Mesendoderm (in vitro differentiated cells): ENCODE measurements at regions not wholly inside any gene's neighbourhood (a gene's known extent, or its start where the extent isn't known, plus 50 kb on each side); places are given as distances from the start of the nearest gene placed in this dataset.

Source experiments
- DNase-seq: peaks from one replicate; pipeline ENCODE4 v3.0.0; 2013
- H2AK5ac ChIP-seq: 2 replicates; pipeline ENCODE4 v1.6.1; 2013; ENCODE audit warnings: low read length, inconsistent platforms
- H2BK120ac ChIP-seq: 2 replicates; pipeline ENCODE4 v1.6.1; 2013; ENCODE audit warnings: low read depth, mild to moderate bottlenecking, low read length, moderate library complexity, mixed read lengths
- H2BK15ac ChIP-seq: replicated peaks from 2 replicates; pipeline ENCODE4 v1.6.1; 2013; ENCODE audit warnings: low read depth, mild to moderate bottlenecking, moderate library complexity
- H2BK5ac ChIP-seq: 2 replicates; pipeline ENCODE4 v1.6.1; 2013; ENCODE audit warnings: low read length, inconsistent platforms
- H3K18ac ChIP-seq: 2 replicates; pipeline ENCODE4 v1.6.1; 2013; ENCODE audit warnings: mild to moderate bottlenecking, low read length, mixed read lengths
- H3K23ac ChIP-seq: one replicate; pipeline ENCODE4 v1.6.1; 2013; ENCODE audit warnings: low read length
- H3K27ac ChIP-seq: 2 replicates; pipeline ENCODE4 v1.5.1; 2013; ENCODE audit warnings: low read depth, mild to moderate bottlenecking, inconsistent platforms, low read length, moderate library complexity
- H3K27me3 ChIP-seq: 2 replicates; pipeline ENCODE4 v1.6.1; 2013; ENCODE audit warnings: low read length, control low read depth, mild to moderate bottlenecking, inconsistent platforms; ENCODE audit not compliant: insufficient read depth, poor library complexity
- H3K36me3 ChIP-seq: 2 replicates; pipeline ENCODE4 v1.6.1; 2013; ENCODE audit warnings: low read length, inconsistent platforms; ENCODE audit not compliant: control insufficient read depth, insufficient read depth
- H3K4ac ChIP-seq: one replicate; pipeline ENCODE4 v1.6.1; 2013; ENCODE audit warnings: low read depth, mild to moderate bottlenecking, low read length, moderate library complexity
- H3K4me1 ChIP-seq: 2 replicates; pipeline ENCODE4 v1.6.1; 2013; ENCODE audit warnings: low read depth, low read length, inconsistent platforms; ENCODE audit not compliant: control insufficient read depth
- H3K4me2 ChIP-seq: 2 replicates; pipeline ENCODE4 v1.6.1; 2013; ENCODE audit warnings: low read length
- H3K4me3 ChIP-seq: 2 replicates; pipeline ENCODE4 v1.5.1; 2013; ENCODE audit warnings: mild to moderate bottlenecking, low read length
- H3K56ac ChIP-seq: one replicate; pipeline ENCODE4 v1.6.1; 2013; ENCODE audit warnings: low read length
- H3K79me1 ChIP-seq: 2 replicates; pipeline ENCODE4 v1.6.1; 2013; ENCODE audit warnings: low read length, inconsistent platforms
- H3K79me2 ChIP-seq: 2 replicates; pipeline ENCODE4 v1.6.1; 2013; ENCODE audit warnings: mild to moderate bottlenecking, low read length; ENCODE audit not compliant: control insufficient read depth, insufficient read depth
- H3K9ac ChIP-seq: 2 replicates; pipeline ENCODE4 v1.6.1; 2013; ENCODE audit warnings: low read length, inconsistent platforms
- H4K5ac ChIP-seq: one replicate; pipeline ENCODE4 v1.6.1; 2013; ENCODE audit warnings: low read length
- H4K8ac ChIP-seq: one replicate; pipeline ENCODE4 v1.6.1; 2013; ENCODE audit warnings: low read depth, mild to moderate bottlenecking, control low read depth, low read length, moderate library complexity
- WGBS: extraction: QIAGEN DNeasy Blood & Tissue Kit; methylation state at CpG from one replicate; pipeline ENCODE4 v1.1.7; 2013; ENCODE audit warnings: low lambda C conversion rate, missing lambda C conversion rate; ENCODE audit not compliant: insufficient coverage; ENCODE audit errors: extremely low coverage; 5-methylcytosine and 5-hydroxymethylcytosine counted together

DNA sequence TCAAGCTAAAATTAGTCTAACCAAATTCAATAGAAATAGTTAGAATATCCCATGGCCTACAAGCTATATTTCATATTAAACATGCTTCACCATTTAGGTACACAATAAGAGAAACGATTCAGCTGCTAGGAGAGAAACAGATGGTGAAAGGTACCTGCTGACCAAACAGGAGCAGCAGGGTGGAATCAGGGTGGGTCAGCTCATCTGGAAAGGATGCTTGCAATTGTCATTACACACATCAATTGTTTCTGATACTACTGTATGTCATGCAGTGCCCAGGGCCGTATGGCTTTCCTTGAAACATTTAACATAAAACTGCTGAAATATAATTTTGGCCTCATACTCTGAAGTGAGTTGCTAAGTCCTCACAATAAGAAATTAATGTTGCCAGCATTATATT lies 776.0 kb downstream of the DACH1 start:
- H3K56ac ChIP-seq, result no peak overlapping the region
- no peak overlapping the region for H3K23ac ChIP-seq
- H3K18ac ChIP-seq, result no peak overlapping the region
- no peak overlapping the region for H4K8ac ChIP-seq
- no peak overlapping the region for H4K5ac ChIP-seq
- no peak for DNase-seq
- no peak overlapping the region for H2AK5ac ChIP-seq
- H3K4ac ChIP-seq, result no peak overlapping the region
- no peak overlapping the region for H3K27ac ChIP-seq
- no peak overlapping the region for H3K4me3 ChIP-seq
- H3K79me1 ChIP-seq, result no peaks in the 10 kb centered on the region
- H2BK120ac ChIP-seq, result no peak overlapping the region
- no peaks in the 10 kb centered on the region for H3K79me2 ChIP-seq
- H3K36me3 ChIP-seq, result no peaks in the 10 kb centered on the region
- no peaks in the 10 kb centered on the region for H3K27me3 ChIP-seq
- no peak overlapping the region for H3K9ac ChIP-seq
- H3K4me1 ChIP-seq, result no peaks in the 10 kb centered on the region
- no peak overlapping the region for H3K4me2 ChIP-seq
- H2BK5ac ChIP-seq, result no peak overlapping the region
- no peak overlapping the region for H2BK15ac ChIP-seq
- WGBS, result no CpG with 5 or more reads among the region's 2 CpGs

DNA sequence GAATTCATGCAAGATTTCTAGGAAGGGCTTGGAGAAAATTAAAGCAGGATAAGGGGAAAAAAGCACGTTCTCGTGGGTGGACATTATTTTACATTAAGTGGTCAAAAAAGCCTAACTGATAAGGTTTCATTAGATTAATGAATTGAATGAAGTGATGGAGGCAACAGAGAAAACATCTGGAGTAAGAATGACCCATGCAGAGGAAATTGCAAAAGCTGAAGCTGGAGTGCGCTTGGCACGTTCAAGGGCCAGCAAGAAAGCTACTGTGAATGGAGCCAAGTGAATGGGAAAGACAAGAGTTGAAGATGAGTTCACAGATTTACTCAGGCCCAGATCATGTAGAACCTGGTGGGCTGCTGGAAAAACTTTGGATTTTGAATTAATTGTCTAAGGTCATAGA lies 777.9 kb downstream of the DACH1 start:
- Histone ChIP-seq H3K27ac (no peak overlapping the region), H3K56ac (no peak overlapping the region), H2BK120ac (no peak overlapping the region), H2AK5ac (no peak overlapping the region), H3K27me3 (no peaks in the 10 kb centered on the region), H3K9ac (no peak overlapping the region), H3K4me3 (no peak overlapping the region), H3K18ac (no peak overlapping the region), H3K36me3 (no peaks in the 10 kb centered on the region), H3K23ac (no peak overlapping the region), H4K8ac (no peak overlapping the region), H3K79me2 (no peaks in the 10 kb centered on the region), H4K5ac (no peak overlapping the region), H3K4me2 (no peak overlapping the region), H2BK15ac (no peak overlapping the region), H3K79me1 (no peaks in the 10 kb centered on the region), H2BK5ac (no peak overlapping the region), H3K4ac (no peak overlapping the region), H3K4me1 (no peaks in the 10 kb centered on the region)
- WGBS, result no CpG with 5 or more reads among the region's 4 CpGs
- no peak for DNase-seq

DNA sequence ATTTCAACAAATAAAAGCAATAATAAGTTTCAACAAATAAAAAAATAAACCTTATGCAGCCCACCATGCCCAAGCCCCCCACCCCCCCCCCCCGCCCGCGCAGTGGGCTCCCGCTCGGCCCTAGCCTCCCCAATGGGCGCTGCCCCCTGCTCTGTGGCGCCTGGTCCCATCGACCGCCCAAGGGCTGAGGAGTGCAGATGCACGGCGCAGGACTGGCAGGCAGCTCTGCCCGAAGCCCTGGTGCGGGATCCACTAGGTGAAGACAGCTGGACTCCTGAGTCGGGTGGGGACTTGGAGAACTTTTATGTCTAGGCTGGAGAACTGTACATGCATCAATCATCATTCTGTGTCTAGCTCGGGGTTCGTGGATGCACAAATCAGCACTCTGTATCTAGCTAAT lies 779.6 kb downstream of the DACH1 start:
- H3K56ac ChIP-seq, result no peak overlapping the region
- H3K9ac ChIP-seq, result no peak overlapping the region
- H2BK5ac ChIP-seq, result no peak overlapping the region
- H3K27ac ChIP-seq, result no peak overlapping the region
- H4K5ac ChIP-seq, result no peak overlapping the region
- H3K23ac ChIP-seq, result no peak overlapping the region
- no peaks in the 10 kb centered on the region for H3K79me2 ChIP-seq
- no peak overlapping the region for H2BK120ac ChIP-seq
- H3K36me3 ChIP-seq, result no peaks in the 10 kb centered on the region
- no peak overlapping the region for H4K8ac ChIP-seq
- no peak for DNase-seq
- no peak overlapping the region for H3K4me2 ChIP-seq
- H2AK5ac ChIP-seq, result no peak overlapping the region
- H3K4ac ChIP-seq, result no peak overlapping the region
- no peak overlapping the region for H3K18ac ChIP-seq
- H3K4me1 ChIP-seq, result no peaks in the 10 kb centered on the region
- no CpG with 5 or more reads among the region's 16 CpGs for WGBS
- H3K4me3 ChIP-seq, result no peak overlapping the region
- H2BK15ac ChIP-seq, result no peak overlapping the region
- H3K27me3 ChIP-seq, result no peaks in the 10 kb centered on the region
- H3K79me1 ChIP-seq, result no peaks in the 10 kb centered on the region

DNA sequence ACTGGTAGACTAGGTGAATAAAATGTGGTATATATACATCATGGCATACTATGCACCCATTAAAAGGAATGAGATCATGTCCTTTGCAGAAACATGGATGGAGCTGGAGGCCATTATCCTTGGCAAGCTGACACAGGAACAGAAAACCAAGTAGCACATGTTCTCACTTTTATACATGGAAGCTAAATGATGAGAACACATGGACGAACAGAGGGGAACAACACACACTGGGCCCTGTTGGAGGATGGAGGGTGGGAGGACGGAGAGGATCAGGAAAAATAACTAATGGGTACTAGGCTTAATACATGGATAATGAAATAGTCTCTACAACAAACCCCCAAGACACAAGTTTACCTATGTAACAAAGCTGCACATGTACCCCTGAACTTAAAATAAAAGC lies 780.0 kb downstream of the DACH1 start:
- Histone ChIP-seq H3K27me3 (no peaks in the 10 kb centered on the region), H3K36me3 (no peaks in the 10 kb centered on the region), H3K4me3 (no peak overlapping the region), H3K23ac (no peak overlapping the region), H3K4me1 (no peaks in the 10 kb centered on the region), H3K79me2 (no peaks in the 10 kb centered on the region), H3K56ac (no peak overlapping the region), H4K5ac (no peak overlapping the region), H2BK120ac (no peak overlapping the region), H3K18ac (no peak overlapping the region), H3K4ac (no peak overlapping the region), H3K4me2 (no peak overlapping the region), H3K27ac (no peak overlapping the region), H2BK15ac (no peak overlapping the region), H3K9ac (no peak overlapping the region), H2AK5ac (no peak overlapping the region), H4K8ac (no peak overlapping the region), H3K79me1 (no peaks in the 10 kb centered on the region), H2BK5ac (no peak overlapping the region)
- no CpG with 5 or more reads among the region's 2 CpGs for WGBS
- no peak for DNase-seq

DNA sequence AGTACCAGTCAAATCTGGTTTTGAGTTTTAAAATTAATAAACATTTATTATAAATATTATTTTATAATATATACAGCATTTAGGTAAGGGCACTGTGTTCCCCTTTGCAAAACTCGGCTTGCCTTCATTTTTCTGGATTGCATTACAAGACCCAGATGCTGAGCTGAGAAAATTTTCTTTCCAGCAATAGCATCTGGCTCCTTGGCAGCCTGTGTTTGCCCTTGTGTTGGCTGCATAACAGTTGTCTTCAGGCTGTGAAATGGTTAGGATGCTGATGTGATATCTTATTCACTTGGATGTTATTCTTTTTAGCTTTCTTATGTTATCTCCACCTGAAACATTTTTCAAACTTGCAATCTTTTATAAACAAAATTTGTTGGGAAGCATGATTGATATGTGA lies 784.4 kb downstream of the DACH1 start:
- Histone ChIP-seq H3K18ac (no peak overlapping the region), H2BK15ac (no peak overlapping the region), H3K23ac (no peak overlapping the region), H3K4me3 (no peak overlapping the region), H3K9ac (no peak overlapping the region), H3K4me2 (no peak overlapping the region), H3K79me1 (no peaks in the 10 kb centered on the region), H4K8ac (no peak overlapping the region), H3K27me3 (no peaks in the 10 kb centered on the region), H3K36me3 (no peaks in the 10 kb centered on the region), H3K79me2 (no peaks in the 10 kb centered on the region), H4K5ac (no peak overlapping the region), H3K4ac (no peak overlapping the region), H3K4me1 (no peaks in the 10 kb centered on the region), H2BK5ac (no peak overlapping the region), H3K27ac (no peak overlapping the region), H2BK120ac (no peak overlapping the region), H2AK5ac (no peak overlapping the region), H3K56ac (no peak overlapping the region)
- WGBS, result no CpG with 5 or more reads among the region's 1 CpG
- DNase-seq, result no peak

DNA sequence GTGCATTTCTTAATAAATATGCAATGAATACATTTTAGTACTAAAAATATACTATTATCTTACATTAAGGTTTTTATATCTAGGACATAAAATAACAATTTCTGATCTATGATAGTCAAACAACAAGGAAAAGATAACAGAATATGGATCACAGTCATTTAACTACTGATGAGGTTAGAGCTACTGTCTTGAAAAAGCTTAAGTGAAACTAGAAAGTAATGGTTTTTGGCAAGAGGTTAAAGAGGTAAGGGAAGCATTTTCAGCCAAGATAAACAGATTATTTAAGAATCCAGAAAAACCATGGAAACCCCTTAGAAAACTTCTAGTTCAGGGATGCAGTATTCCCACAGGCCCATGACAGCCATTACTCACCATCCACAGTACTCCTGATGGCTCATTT lies 787.4 kb downstream of the DACH1 start:
- H3K9ac ChIP-seq, result no peak overlapping the region
- H3K18ac ChIP-seq, result no peak overlapping the region
- H3K4me2 ChIP-seq, result no peak overlapping the region
- H2AK5ac ChIP-seq, result no peak overlapping the region
- H3K27ac ChIP-seq, result no peak overlapping the region
- H2BK5ac ChIP-seq, result no peak overlapping the region
- H4K5ac ChIP-seq, result no peak overlapping the region
- no peaks in the 10 kb centered on the region for H3K79me1 ChIP-seq
- H3K56ac ChIP-seq, result no peak overlapping the region
- no peak overlapping the region for H2BK120ac ChIP-seq
- H3K79me2 ChIP-seq, result no peaks in the 10 kb centered on the region
- H3K4me1 ChIP-seq, result no peaks in the 10 kb centered on the region
- no peak overlapping the region for H3K23ac ChIP-seq
- H3K36me3 ChIP-seq, result no peaks in the 10 kb centered on the region
- no peak overlapping the region for H4K8ac ChIP-seq
- H2BK15ac ChIP-seq, result no peak overlapping the region
- DNase-seq, result no peak
- H3K4me3 ChIP-seq, result no peak overlapping the region
- no peaks in the 10 kb centered on the region for H3K27me3 ChIP-seq
- H3K4ac ChIP-seq, result no peak overlapping the region
